NCI-H2107 (cell line): ENCODE measurements at regions not wholly inside any gene's neighbourhood (a gene's known extent, or its start where the extent isn't known, plus 50 kb on each side); places are given as distances from the start of the nearest gene placed in this dataset.

ENCODE experiments used
- DNase-seq: peaks from one replicate; lab custom pipeline; 2025; lab: John Stamatoyannopoulos, UW

DNA sequence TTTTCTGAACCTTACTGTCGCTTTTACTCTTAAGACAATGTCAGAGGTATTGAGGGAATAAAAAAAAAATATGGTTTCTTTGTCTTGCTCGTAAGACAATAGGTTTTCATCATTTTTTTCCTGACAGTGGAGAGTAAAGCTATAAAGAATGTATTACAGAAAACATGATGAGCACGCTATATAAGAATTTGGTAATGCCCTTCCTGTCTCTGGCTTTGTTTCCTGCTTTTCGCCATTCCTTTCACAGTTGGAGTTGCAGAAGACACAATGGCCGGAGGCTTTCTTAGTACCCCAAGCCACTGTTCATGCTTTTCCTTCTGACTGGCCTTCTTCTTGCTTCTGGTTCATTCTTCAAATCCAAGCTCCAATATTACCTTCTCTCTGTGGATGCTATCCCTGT is 101.0 kb upstream of the DACH1 start:
- no peak for DNase-seq

DNA sequence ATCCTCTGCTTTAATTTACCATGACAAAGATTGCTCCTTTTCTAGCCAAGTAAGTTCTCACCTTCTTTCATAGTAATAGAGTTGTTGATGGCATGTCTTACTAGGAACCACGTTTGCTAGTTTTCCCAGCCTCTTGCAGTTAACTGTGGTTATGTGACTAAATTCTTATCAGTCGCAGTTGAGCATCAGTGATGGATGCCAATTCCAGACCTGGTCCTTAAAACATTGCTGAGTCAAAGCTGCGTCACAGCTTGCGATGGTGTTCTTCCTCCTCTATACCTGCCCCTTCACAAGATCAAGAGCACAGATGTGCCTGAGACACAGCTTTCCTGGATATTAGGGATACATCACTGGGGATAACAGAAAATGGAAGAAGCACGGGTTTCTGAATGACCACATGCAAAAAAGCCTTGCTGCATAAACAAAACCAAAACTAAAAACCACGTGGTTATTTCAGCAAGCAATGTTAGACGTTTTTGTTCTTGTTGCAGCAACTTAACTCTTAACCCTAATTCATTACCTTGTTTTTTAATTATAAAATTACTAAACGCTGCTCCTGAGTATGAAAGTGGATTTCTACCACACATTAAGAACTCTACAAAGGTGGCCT is 97.6 kb upstream of the DACH1 start:
- DNase-seq = no peak

DNA sequence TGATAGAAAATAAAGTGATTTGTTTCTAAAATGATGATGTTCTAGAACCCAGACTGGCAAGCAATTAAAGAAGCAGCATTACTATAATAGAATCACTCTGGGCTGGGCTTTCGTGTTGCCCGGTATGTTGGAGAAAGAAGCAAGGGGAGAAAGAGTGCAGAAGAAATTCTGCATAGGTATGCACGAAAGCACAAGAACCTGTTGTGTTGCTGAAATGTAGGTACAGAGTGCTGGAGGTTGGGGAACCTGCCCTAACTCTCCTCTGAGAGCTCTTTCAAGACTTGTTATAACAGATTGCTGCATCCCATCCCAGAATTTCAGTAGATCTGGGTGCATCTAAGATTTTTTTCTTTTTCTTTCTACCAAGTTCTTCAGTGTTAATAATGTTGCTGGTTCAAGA is 95.7 kb upstream of the DACH1 start:
- no peak for DNase-seq

DNA sequence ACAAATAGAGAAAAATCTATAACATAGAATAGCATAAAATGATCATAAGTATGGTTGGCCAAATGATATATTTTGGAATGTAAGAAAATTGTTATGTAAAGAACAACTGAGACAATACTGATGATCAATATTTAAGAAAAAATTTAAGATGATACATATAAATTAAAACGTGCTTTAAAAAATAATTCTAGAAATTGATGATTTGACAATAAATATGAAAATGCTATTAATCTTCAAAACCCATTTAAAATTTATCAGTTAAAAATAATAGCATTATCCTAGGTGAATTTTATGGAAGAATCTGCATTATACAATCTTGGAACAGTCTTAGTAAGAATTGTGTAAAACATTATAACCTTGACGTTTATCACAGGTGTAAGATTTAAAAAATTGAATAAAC is 95.1 kb upstream of the DACH1 start:
- no peak for DNase-seq

DNA sequence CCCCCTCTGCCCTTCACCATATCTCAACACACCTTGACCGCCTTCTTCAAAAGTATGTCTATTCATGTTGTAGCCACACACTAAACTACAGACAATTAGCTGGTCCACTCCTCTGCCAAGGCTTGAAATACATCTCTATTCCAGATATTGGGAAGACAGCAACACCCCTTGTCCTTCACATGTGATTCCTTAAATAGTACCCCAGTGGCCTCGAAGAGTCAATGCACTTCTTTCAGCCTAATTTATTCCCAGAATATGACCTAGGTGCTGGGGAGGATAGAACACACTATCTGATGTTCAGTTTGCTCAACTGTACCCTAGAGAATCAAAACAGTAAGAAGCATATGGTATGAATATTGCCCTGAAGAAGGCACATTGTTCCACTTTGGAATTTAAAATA is 82.4 kb upstream of the DACH1 start:
- no peak for DNase-seq

DNA sequence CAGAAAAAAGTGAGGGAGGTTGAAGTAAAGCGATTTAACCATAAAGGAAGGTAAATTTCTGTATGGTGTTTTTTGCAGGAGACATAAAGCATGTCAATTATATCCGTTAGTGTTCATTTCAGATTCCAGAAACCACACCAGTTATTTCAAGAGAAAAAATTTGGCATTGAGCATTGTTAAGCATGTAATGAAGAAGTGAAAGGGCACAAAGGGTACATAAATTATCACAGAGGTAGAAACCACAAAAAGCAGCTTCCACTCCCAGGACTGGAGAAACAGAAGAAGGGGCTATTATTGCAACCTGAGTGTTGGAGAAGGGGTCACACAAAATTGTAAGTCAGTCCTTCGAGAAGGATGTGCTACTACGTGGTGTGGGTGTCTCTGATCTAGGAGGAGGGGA is 72.2 kb upstream of the DACH1 start:
- peak; percentile 6 for DNase-seq

DNA sequence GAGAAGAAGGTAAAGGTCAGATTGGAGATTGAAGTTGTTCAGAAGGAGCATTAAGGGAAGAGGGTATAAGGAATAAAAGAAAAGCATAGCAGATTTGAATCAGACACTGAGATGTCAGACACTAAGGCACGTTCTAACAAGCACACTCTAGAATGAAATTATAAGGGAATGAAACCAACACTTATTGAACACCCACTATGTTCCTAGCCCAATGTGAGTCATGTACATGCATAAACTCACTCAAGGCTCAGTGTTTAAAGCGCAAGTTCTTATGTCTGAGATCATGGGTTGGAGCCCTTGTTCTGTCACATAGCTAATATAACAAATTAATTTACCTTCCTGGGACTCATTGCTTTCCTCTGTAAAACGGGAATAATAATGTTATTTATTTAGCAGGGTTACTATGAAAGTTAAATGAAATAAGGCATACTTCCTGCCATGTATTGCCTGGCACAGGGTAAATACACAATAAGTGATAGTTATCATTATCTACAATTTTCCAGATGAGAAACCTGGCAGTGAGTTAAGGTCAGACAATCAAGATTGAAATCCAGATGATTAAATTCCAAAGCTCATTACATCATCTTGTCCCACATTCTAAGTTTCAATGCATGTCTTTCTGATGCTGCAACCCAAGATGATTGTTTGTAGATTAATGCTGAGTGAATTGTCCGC is 68.3 kb upstream of the DACH1 start:
- no peak for DNase-seq

DNA sequence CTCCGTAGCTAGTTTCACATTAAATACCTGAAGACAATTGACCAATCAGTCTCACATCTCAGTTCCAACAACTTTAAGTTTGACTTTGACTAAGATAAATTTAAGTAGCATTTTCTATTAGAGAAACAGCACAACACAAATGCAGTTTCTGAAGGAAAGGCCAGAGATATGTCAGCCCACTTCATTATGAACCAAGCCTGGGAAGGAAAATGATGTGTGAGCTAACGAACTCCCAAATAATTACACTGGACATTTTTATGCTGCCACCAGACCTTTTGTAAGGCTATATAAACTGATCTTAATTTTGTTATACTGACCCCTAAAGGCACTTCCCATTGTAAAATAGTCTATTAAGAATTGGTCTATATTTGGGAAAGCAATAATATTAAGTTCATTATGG is 57.9 kb upstream of the DACH1 start:
- DNase-seq = no peak

DNA sequence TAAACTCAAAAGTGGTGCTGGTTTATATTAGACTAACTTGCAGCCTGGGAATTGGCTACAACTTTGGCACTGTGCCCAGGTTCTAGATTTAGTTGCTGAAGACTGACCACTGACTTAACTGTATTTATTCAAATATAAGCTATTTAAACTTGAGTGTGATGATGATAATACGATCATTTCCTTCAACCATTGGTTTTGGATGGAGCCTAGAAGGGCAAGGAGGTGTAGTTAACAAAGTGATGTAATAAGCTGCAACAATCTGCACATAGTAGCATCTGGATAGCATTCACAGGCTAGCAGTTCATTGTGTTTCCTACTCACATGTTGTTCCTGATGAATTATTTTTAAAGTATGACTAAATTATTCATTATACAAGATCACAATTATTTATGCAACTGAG is 55.2 kb upstream of the DACH1 start:
- no peak for DNase-seq
